Retinal pigment epithelial cell (primary cell): ENCODE measurements at regions not wholly inside any gene's neighbourhood (a gene's known extent, or its start where the extent isn't known, plus 50 kb on each side); places are given as distances from the start of the nearest gene placed in this dataset.

ENCODE experiments used
- DNase-seq: peaks from one replicate; pipeline ENCODE4 v3.0.0-alpha.2; 2010; ENCODE audit warnings: low read depth
- H3K4me3 ChIP-seq: 2 replicates; pipeline ENCODE4 v1.5.1; 2011; ENCODE audit warnings: mild to moderate bottlenecking, low read length, control low read depth, moderate library complexity
- TF ChIP-seq, protein P1 (sequence below): conservative IDR thresholded peaks from 2 replicates; pipeline ENCODE4 v1.5.1; 2011; ENCODE audit warnings: low read depth, low read length, control low read depth, inconsistent platforms

- TF ChIP-seq, protein P1, sequence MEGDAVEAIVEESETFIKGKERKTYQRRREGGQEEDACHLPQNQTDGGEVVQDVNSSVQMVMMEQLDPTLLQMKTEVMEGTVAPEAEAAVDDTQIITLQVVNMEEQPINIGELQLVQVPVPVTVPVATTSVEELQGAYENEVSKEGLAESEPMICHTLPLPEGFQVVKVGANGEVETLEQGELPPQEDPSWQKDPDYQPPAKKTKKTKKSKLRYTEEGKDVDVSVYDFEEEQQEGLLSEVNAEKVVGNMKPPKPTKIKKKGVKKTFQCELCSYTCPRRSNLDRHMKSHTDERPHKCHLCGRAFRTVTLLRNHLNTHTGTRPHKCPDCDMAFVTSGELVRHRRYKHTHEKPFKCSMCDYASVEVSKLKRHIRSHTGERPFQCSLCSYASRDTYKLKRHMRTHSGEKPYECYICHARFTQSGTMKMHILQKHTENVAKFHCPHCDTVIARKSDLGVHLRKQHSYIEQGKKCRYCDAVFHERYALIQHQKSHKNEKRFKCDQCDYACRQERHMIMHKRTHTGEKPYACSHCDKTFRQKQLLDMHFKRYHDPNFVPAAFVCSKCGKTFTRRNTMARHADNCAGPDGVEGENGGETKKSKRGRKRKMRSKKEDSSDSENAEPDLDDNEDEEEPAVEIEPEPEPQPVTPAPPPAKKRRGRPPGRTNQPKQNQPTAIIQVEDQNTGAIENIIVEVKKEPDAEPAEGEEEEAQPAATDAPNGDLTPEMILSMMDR, result no peak
- DNase-seq, result no peak
- no peak overlapping the region for H3K4me3 ChIP-seq
Observed at GRCh38 chr3:80384811-80385210, 617.0 kb upstream of the ROBO1 start.

GRCh38 chr3:80374423-80374822 lies 606.6 kb upstream of the ROBO1 start:
- TF ChIP-seq, protein P1, result no peak
- no peak for DNase-seq
- no peak overlapping the region for H3K4me3 ChIP-seq

- TF ChIP-seq, protein P1, result no peak
- no peak for DNase-seq
- no peak overlapping the region for H3K4me3 ChIP-seq
Observed at GRCh38 chr3:80368616-80369015, 600.8 kb upstream of the ROBO1 start.

DNA sequence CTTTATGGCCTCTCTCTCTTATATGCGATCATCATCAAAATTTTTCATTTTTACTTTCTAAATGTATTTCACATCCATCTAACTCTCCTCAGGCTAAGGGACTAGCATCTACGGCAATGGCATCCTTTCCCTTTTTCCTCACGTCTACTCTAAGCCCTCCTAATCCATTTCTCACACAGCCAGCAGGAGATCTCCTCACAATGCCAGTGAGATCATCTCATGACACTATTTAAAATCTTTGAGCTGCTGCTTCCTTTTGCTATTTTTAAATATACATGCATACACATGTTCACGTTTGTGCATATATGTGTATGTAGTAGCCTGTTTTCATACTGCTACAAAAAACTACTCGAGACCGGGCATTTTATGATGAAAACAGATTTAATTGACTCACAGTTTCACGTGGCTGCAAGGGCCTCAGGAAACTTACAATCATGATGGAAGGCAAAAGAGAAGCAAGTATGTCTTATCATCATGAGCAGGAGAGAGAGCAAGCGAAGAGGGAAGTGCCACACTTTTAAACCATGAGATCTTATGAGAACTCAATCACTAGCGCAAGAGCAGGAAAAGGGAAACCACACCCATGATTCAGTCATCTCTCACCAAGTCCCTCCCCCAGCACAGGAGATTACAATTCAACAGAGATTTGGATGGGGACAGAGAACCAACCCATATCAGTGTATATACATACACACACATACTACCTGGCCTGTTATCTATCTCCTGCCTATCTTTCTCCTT lies 599.2 kb upstream of the ROBO1 start:
- no peak overlapping the region for H3K4me3 ChIP-seq
- no peak for DNase-seq
- TF ChIP-seq, protein P1, result no peak

- no peak for DNase-seq
- no peak overlapping the region for H3K4me3 ChIP-seq
- TF ChIP-seq, protein P1, result no peak
Observed at GRCh38 chr3:80357761-80358160, 590.0 kb upstream of the ROBO1 start.

- TF ChIP-seq, protein P1, result no peak
- H3K4me3 ChIP-seq, result no peak overlapping the region
- DNase-seq, result no peak
Observed at GRCh38 chr3:80355144-80355543, 587.3 kb upstream of the ROBO1 start.

- no peak for DNase-seq
- TF ChIP-seq, protein P1, result no peak
Observed at GRCh38 chr3:80351201-80351600, 583.4 kb upstream of the ROBO1 start.

More at GRCh38 chr3:80351201-80351600, 583.4 kb upstream of the ROBO1 start:
- no peak overlapping the region for H3K4me3 ChIP-seq
